OCI-LY1 (cell line): ENCODE measurements at regions not wholly inside any gene's neighbourhood (a gene's known extent, or its start where the extent isn't known, plus 50 kb on each side); places are given as distances from the start of the nearest gene placed in this dataset.

Experiments
- H2AFZ ChIP-seq: fragments of 200-600 bp; sonication (generic), shearing (Covaris generic); 2 replicates; pipeline ENCODE4 v1.6.0; 2014; ENCODE audit warnings: antibody characterized with exemption, mild to moderate bottlenecking, low read length
- H3F3A ChIP-seq: fragments of 200-600 bp; sonication (generic), shearing (Covaris generic); 2 replicates; pipeline ENCODE4 v1.6.0; 2014; ENCODE audit warnings: mild to moderate bottlenecking, antibody characterized with exemption, low read length, moderate library complexity; ENCODE audit not compliant: insufficient read depth
- H3K27ac ChIP-seq: fragments of 200-600 bp; sonication (generic); 2 replicates; pipeline ENCODE4 v1.5.1; 2014; ENCODE audit warnings: low read length, mixed run types, mild to moderate bottlenecking, low read depth; ENCODE audit not compliant: poor library complexity, severe bottlenecking
- H3K27me3 ChIP-seq: fragments of 200-600 bp; sonication (generic); 2 replicates; pipeline ENCODE4 v1.6.0; 2014; ENCODE audit warnings: antibody characterized with exemption, mild to moderate bottlenecking, low read length, moderate library complexity; ENCODE audit not compliant: insufficient read depth
- H3K36me3 ChIP-seq: fragments of 200-600 bp; sonication (generic); 2 replicates; pipeline ENCODE4 v1.6.1; 2014; ENCODE audit warnings: mild to moderate bottlenecking, antibody characterized with exemption, low read length, moderate library complexity, mixed read lengths; ENCODE audit not compliant: insufficient read depth
- H3K4me1 ChIP-seq: fragments of 200-600 bp; sonication (generic); 2 replicates; pipeline ENCODE4 v1.5.1; 2014; ENCODE audit warnings: mild to moderate bottlenecking, low read length, moderate library complexity; ENCODE audit not compliant: insufficient read depth, severe bottlenecking
- H3K4me2 ChIP-seq: fragments of 200-600 bp; sonication (generic), shearing (Covaris generic); 2 replicates; pipeline ENCODE4 v1.6.1; 2014; ENCODE audit warnings: low read length
- H3K4me3 ChIP-seq: fragments of 200-600 bp; sonication (generic); 2 replicates; pipeline ENCODE4 v1.5.1; 2014; ENCODE audit warnings: low read length, low read depth, mild to moderate bottlenecking, mixed read lengths; ENCODE audit not compliant: poor library complexity, severe bottlenecking
- H3K79me2 ChIP-seq: fragments of 200-600 bp; shearing (Covaris generic); 2 replicates; pipeline ENCODE4 v1.6.1; 2016; ENCODE audit warnings: mixed run types, low read length, mixed read lengths; ENCODE audit not compliant: insufficient read depth
- H3K9ac ChIP-seq: fragments of 200-600 bp; sonication (generic), shearing (Covaris generic); 2 replicates; pipeline ENCODE4 v1.6.1; 2014; ENCODE audit warnings: mild to moderate bottlenecking, low read length, mixed read lengths
- H3K9me2 ChIP-seq: fragments of 200-600 bp; sonication (generic), shearing (Covaris generic); 2 replicates; pipeline ENCODE4 v1.6.1; 2014; ENCODE audit warnings: low read depth, mild to moderate bottlenecking, low read length, mixed read lengths
- H3K9me3 ChIP-seq: fragments of 200-600 bp; shearing (Covaris generic); 2 replicates; pipeline ENCODE4 v1.6.1; 2014; ENCODE audit warnings: low read length, mixed read lengths
- H4K20me1 ChIP-seq: fragments of 200-600 bp; sonication (generic), shearing (Covaris generic); 2 replicates; pipeline ENCODE4 v1.6.0; 2016; ENCODE audit warnings: mild to moderate bottlenecking, low read length; ENCODE audit not compliant: insufficient read depth
- CTCF ChIP-seq: fragments of 200-600 bp; sonication (generic), shearing (Covaris generic); IDR thresholded peaks from 2 replicates; pipeline ENCODE4 v1.5.1; 2017; ENCODE audit warnings: mild to moderate bottlenecking, antibody characterized with exemption, low read length, moderate library complexity, mixed read lengths
- EZH2 ChIP-seq: fragments of 200-600 bp; sonication (generic), shearing (Covaris generic); IDR thresholded peaks from 2 replicates; pipeline ENCODE4 v1.8.0; 2017; ENCODE audit warnings: borderline replicate concordance, mixed run types, mild to moderate bottlenecking, antibody characterized with exemption, low read length, moderate library complexity, mixed read lengths

DNA sequence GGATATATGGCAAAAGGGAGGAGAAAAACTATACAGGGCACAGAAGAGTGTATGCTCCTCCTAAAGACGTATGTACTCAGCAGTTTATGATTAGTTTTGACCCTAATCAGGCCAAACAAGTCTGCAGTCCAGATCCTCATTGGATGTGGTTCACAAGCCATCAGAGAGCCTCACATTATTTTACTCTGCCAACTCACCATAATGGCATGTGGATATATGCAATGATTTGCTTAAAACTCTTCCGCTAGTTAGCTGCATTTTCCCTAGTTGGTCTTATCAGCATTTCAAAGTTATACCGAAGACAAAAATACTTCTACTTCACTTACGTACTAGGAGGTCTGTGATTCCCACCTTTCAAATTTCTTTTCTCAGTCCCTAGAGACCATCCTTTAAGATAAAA lies 198.4 kb downstream of the CMPK2 start:
- Histone ChIP-seq H3K9ac (no peak overlapping the region), H3F3A (no peaks in the 10 kb centered on the region), H3K36me3 (no peaks in the 10 kb centered on the region), H3K9me2 (no peaks in the 10 kb centered on the region), H3K27ac (no peak overlapping the region), H4K20me1 (no peaks in the 10 kb centered on the region), H2AFZ (no peak overlapping the region), H3K4me3 (no peak overlapping the region), H3K9me3 (no peaks in the 10 kb centered on the region), H3K4me2 (no peak overlapping the region), H3K27me3 (no peaks in the 10 kb centered on the region), H3K4me1 (no peaks in the 10 kb centered on the region), H3K79me2 (no peaks in the 10 kb centered on the region)
- TF ChIP-seq EZH2, result no peak
- TF ChIP-seq CTCF, result no peak

- Histone ChIP-seq H3K4me1 (no peaks in the 10 kb centered on the region), H3K9me3 (no peaks in the 10 kb centered on the region), H3K4me2 (no peak overlapping the region), H3K9me2 (no peaks in the 10 kb centered on the region), H3K36me3 (no peaks in the 10 kb centered on the region), H3K27ac (no peak overlapping the region), H3K27me3 (no peaks in the 10 kb centered on the region), H3K79me2 (no peaks in the 10 kb centered on the region), H4K20me1 (no peaks in the 10 kb centered on the region), H3K9ac (no peak overlapping the region), H2AFZ (no peak overlapping the region), H3K4me3 (no peak overlapping the region), H3F3A (no peaks in the 10 kb centered on the region)
- no peak for TF ChIP-seq CTCF
- no peak for TF ChIP-seq EZH2
These were observed 193.8 kb downstream of the CMPK2 start for GRCh38 chr2:6671913-6672312.

GRCh38 chr2:6674381-6674780 lies 191.3 kb downstream of the CMPK2 start:
- H3K9ac ChIP-seq, result no peak overlapping the region
- no peaks in the 10 kb centered on the region for H3K4me1 ChIP-seq
- TF ChIP-seq CTCF (no peak), EZH2 (no peak)
- no peaks in the 10 kb centered on the region for H3K27me3 ChIP-seq
- no peak overlapping the region for H3K4me2 ChIP-seq
- H3K9me2 ChIP-seq, result no peaks in the 10 kb centered on the region
- H3F3A ChIP-seq, result no peaks in the 10 kb centered on the region
- H2AFZ ChIP-seq, result no peak overlapping the region
- H3K4me3 ChIP-seq, result no peak overlapping the region
- H3K36me3 ChIP-seq, result no peaks in the 10 kb centered on the region
- H4K20me1 ChIP-seq, result no peaks in the 10 kb centered on the region
- H3K79me2 ChIP-seq, result no peaks in the 10 kb centered on the region
- no peak overlapping the region for H3K27ac ChIP-seq
- no peaks in the 10 kb centered on the region for H3K9me3 ChIP-seq
